Stimulated activated naive CD8-positive, alpha-beta T cell treated with anti-CD3 and anti-CD28 coated beads, Interleukin-15, Interleukin-2, amounts not matched to agents 100 U/mL and 50 U/mL, for 24 hours (primary cell): ENCODE measurements at regions not wholly inside any gene's neighbourhood (a gene's known extent, or its start where the extent isn't known, plus 50 kb on each side); places are given as distances from the start of the nearest gene placed in this dataset.
"Not testable (repeated sequence)": the region's sequence is repeated elsewhere in the genome, so short reads cannot be mapped to it uniquely, and the experiment has no call there.

Experiments
- ATAC-seq: fragments of 150-1000 bp; cut with Tn5 transposase; one replicate; pipeline ENCODE4 v1.10.0; 2021
- DNase-seq: peaks from one replicate; pipeline ENCODE4 v3.0.0; 2021

GRCh38 chr7:127317447-127317961 is 64.8 kb upstream of the GRM8 start:
- peak; percentile 40 for ATAC-seq
- no peak for DNase-seq

DNA sequence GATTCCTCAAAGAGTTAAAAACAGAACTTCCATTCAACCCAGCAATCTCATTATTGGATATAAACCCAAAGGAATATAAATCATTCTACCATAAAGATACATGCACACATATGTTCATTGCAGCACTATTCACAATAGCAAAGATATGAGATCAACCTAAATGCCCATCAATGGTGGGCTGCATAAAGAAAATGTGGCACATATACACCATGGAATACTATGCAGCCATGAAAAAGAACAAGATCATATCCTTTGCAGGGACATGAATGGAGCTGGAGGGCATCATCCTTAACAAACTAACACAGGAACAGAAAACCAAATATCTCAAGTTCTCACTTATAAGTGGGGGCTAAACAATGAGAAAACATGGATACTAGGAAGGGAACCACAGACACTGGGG is 64.1 kb upstream of the GRM8 start:
- not testable (repeated sequence) for ATAC-seq, DNase-seq

- DNase-seq (no peak), ATAC-seq (no peak)
Measured at GRCh38 chr7:127304087-127304486, 51.3 kb upstream of the GRM8 start.

DNA sequence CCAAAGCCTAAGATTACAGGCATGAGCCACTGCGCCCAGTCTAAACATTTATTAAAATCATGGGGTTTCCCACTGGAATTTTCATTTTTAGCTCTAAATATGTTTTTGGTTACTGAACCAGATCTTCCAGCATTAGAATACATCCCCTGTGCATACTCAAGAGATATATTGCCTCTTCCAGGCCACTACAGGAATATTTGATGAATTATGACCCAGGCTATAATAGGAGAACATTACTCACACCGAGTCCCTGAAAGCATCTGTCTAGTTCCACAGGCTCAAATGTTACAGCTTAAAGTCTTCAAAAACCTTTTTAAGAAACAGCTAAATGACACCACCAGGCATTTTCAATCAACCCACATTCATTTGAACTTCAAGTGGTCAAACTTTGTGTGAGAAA is 50.4 kb upstream of the GRM8 start:
- DNase-seq (no peak), ATAC-seq (no peak)
